HG02623 (cell line): ENCODE measurements at regions not wholly inside any gene's neighbourhood (a gene's known extent, or its start where the extent isn't known, plus 50 kb on each side); places are given as distances from the start of the nearest gene placed in this dataset.
"Not testable (repeated sequence)": the region's sequence is repeated elsewhere in the genome, so short reads cannot be mapped to it uniquely, and the experiment has no call there.

ENCODE experiments used
- ATAC-seq: cut with Tn5 transposase; IDR thresholded peaks from one replicate; pipeline ENCODE4 v1.9.1; 2021; ENCODE audit warnings: moderate library complexity; ENCODE audit not compliant: unreplicated experiment

DNA sequence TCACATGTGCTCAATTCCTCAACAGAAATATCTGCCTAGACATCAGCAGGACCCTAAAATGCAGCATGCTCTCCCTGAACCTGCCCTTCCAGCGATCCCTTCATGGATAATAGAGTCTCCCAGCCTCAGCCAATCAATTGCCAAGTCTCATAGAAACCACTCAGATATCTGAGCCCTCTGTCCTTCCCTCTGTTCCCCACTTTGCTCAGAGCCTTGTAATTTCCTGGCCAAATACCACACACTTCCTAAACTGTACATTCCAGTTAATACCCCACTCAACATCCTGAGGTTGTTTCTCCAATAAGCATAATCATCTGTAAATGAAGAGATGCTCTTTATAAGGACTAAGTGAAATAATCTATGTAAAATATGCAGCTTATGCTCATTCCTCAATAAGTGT is 59.3 kb upstream of the PTGFRN start:
- no peak for ATAC-seq

DNA sequence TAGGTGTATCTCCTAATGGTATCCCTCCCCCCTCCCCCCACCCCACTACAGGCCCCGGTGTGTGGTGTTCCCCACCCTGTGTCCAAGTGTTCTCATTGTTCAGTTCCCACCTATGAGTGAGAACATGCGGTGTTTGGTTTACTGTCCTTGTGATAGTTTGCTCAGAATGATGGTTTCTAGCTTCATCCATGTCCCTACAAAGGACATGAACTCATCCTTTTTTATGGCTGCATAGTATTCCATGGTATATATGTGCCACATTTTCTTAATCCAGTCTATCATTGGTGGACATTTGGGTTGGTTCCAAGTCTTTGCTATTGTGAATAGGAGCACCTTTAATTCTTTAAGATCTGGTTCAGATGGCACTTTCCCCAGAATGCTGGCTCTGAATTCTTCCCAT is 58.5 kb upstream of the PTGFRN start:
- not testable (repeated sequence) for ATAC-seq

DNA sequence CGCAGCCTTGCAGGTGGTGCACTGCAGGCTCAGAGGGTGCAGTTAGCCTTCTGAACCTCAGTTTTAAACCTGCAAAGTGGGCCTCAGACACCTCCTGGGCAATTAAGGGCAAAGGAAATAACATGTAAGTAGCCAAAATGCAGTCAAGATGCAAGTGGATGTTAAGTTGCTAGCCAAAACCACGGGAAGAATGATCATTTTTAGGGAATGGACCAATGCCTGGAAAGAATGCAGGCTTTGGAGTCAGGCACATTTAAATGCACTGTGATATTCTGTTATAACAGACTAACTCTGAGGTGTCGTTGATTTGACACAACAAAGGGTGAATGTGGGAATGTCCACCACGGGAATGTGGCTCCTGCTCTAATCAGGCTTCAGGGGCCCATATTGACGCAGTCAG is 57.9 kb upstream of the PTGFRN start:
- no peak for ATAC-seq

DNA sequence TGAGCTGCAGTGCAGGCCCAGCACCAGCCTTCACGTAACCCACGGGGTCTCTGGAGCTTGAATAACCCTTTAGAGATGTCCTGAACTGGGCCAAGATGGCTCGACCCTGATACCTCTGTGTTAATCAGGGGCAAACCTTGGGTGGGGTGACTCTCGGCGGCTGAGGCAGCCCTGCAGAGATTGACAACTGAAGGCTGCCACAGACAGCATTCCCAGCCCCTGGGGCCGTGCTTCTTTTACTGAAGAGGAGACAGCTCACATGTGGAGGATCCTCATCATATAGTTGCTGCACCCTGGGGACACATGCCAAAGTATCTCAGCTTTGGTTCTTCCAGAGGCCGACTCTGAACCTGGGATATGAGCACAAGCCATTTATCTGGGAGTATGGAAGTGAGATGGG is 57.3 kb upstream of the PTGFRN start:
- no peak for ATAC-seq

DNA sequence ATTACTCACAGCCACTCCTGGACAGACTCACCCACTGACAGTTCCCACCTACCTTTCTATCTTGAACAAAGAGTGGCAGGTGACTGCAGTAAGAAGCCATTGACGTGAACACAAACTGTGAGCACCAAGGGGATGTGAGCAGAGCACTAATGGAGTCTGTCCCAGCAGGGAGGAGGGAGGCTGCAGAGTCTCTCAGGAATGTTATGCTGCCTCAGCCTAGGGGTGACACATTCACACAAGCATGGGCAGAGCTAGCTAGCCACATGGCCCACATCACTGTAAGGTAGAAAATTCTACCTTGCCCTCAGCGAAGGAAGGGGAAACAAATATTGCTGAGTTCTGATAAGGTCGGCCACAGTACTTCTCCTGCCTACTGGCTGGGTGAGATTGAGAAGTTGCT is 56.8 kb upstream of the PTGFRN start:
- no peak for ATAC-seq

DNA sequence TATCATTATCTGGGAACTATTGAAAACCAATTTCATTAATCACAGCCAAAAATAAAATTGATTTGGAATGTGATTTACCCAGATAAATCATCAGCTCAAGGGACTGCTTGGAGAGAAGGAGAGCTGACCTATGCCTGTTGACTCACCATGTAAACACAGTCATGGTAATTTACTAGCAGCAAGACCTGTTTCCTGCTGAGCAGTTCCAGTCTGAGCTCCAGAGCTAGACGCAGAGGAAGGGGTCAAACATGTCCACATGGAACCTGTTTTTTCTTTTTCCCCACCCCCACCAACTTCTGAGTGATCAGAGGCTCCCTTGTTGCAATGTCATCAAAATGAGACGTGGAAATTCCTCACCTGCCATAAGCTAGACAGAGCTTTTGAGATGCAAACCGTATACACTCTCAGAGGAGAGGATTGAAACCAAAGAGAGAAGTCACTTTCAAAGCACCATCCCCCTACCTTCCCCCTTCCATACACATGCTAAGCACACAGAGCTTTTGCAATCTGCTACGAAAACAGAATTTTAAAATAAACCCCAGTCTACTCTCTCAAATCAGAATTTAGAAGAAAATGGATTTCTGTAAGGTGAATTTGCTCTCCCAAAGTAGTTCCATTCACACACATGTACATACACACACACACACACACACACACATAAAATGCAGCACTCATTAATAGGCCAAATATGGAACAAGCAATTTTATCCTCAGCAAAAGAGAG is 55.9 kb upstream of the PTGFRN start:
- ATAC-seq: no peak

DNA sequence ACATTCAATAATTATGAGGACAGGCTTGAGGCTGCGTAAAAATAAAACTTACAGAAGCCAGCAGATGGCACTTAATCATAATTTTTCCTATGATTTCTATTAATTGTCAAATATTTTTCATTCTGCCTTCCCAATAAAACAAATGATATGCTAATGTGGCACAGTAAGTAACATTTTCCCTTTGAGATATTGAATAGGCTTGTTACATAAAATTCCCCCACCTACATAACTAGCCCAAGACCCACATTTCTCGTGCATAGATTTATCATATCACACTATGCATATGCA is 55.4 kb upstream of the PTGFRN start:
- no peak for ATAC-seq

DNA sequence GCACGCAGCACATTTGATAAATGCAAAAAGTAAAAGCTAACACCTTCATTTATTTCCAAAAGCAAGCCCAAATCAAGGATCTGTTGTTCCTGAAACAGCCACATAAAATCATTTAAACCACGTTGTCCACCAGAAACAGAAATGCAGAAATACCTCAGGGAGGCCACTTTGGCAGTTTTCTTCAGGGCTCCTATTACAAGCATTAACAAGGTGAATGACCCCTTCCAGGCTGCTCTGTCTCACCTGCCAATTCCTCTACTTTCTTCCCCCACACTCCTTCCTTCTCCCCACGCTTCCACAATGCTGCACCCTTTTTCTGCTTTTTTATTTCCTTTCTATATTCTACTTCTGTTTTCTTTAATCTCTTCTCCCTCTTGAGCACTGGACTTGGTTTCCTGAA is 55.0 kb upstream of the PTGFRN start:
- no peak for ATAC-seq

DNA sequence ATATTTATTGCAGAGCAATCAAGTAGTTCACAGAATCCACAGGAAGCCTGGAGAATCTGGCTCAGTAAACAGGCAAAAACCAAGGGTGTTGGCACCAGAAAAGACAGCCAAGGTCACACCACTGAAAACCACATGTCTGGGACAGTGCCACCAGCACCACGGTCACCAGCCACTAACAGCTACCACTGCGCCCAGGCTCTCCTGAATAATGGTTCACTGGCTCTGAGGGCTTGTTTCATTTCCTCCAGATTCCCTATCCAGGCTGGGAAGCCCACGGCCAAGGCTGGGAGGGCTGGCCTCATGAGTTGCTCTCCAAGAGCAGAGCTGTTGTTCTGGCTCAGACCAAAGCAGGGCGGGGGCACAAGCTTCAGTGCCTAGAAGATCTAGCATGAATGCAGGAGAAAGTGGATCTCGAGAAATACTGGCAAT is 54.5 kb upstream of the PTGFRN start:
- no peak for ATAC-seq

DNA sequence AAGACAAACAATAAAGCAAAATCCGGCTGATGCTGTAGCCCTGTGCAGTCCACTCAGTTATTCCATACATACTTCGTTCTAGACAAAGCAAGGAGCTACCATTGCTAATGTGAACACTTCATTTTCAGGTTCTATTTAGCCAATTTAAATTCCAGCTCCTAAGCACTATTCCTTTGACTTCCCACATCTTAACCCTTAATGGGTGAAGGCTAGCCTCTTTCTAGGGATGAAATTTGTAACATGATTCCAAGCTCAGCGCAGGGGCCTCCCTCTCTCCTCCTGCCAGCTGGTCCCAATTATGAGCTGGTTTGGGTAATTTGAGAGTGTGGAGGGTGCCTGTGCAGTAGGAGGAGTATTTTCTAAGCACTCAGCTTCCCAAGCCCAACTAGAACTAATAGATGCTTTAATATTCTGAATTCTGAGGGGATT is 53.9 kb upstream of the PTGFRN start:
- ATAC-seq: no peak

DNA sequence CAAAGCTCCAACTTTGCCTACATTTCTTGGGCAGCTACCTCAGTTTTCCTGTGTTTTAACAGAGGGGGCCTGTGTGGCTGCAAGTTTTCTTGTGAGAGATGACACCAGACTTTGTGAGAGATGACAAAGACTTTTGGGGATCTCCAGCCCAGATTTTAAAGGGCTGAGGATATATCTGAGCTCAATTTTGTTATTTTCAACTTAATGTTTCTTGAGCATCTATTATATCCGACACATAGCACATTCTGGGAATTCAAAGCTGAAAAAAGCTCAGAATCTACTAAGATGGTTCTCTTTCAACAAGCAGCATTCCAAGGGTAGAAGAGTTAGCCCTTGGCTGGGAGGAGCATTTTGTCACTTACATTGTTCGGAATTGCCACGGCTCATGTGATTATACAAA is 53.4 kb upstream of the PTGFRN start:
- no peak for ATAC-seq

DNA sequence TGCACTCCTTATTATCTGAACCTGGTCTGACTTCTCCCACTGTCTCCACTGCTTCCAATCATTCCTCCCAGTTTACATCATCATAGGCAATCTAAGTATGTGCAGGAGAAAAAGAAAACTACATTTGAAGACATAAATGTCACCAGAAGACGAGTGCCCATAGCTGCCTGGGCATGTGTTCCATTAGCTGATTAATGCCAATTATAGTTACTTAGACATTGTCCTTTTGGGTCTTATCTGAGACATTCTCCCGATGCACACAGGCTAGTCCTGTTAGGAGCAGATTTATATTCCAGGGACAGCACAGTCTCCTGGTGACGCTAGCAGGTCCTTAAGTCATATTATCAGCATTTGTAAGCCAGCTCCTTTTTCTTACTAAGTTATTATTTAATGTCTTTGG is 52.6 kb upstream of the PTGFRN start:
- no peak for ATAC-seq
